CD4-positive, alpha-beta T cell treated with Interleukin-15 for 1 hour (primary cell): ENCODE measurements at regions not wholly inside any gene's neighbourhood (a gene's known extent, or its start where the extent isn't known, plus 50 kb on each side); places are given as distances from the start of the nearest gene placed in this dataset.

Experiments used
- DNase-seq: peaks from one replicate; pipeline ENCODE4 v3.0.0-alpha.2; 2020

DNA sequence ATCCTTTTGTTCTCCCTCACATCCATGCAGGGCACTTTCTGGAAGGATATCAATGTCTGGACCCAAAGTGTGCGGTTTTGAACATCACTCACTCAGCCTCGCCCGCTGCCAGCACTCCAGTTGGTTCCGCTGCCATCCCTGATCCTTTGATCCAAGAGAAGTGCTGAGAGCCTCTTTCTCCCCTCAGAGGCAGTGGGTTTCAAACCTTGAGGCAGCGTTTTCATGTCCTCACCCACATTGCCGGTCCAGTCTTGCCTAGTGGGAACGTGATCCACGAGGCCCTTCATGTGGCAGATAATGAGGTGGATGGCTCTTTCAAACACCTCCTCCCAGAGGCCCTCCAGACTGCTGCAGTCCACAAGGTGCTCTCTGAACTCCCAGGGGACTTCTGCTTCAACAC is 122.2 kb downstream of the ACTL8 start:
- no peak for DNase-seq

DNA sequence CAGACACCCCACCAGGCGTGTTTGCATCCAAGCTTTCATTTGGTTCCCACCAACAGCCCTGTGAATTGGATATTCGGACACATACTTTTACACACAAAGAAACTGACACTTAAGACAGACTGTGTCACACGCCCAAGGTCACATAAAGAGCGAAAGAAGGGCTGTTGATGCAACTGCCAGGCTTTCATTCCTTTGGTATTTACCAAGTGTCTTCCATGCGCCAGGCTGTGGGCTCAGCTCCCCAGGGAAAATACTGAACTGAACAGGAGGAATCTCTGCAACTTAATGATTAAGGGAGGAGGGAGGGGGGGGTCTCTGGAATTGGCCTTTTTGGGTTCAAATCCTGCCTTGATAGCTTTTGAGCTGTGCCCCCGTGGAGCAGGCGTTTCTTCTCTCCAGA is 122.8 kb downstream of the ACTL8 start:
- DNase-seq: no peak

DNA sequence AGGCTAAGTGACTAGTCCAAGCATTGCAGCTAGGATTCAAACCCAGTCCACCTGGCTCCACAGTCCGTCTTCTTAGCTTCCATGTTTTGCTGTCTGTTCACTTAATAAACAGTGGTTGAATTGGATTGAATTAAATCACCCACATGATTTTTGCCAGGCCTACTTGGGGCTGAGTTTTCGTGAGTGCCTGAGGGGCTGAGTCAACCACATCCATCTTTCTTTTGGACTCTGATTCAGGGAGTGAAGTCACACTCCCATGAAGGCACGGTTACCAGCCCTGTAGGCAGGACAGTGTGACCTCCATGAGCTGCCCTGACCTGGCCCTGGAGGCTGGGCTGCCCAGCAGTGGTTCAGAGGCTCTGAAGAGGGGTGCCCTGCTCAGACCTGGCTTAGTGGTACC is 123.7 kb downstream of the ACTL8 start:
- DNase-seq: no peak

- DNase-seq: no peak
These were observed 125.3 kb downstream of the ACTL8 start for GRCh38 chr1:17880449-17880848.

DNA sequence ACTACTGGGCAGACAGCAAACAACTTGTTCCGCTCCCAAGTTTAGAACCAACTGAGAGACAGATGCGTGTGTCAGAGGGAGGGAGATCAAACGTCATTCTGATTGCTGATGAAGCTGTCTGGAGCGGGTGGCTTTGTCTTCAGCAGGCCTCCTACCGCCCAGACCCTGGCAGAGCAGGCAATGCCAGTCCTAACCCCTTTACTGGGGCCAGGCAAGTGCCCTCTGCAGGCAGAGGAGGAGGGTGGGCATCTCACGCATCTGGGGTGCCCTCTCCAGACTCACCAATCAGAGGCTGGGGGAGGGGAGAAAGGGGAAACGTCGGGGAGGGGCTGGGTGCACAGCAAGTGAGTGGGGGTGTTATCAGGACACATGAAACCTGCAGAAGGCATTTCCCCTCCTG is 126.6 kb downstream of the ACTL8 start:
- no peak for DNase-seq

DNA sequence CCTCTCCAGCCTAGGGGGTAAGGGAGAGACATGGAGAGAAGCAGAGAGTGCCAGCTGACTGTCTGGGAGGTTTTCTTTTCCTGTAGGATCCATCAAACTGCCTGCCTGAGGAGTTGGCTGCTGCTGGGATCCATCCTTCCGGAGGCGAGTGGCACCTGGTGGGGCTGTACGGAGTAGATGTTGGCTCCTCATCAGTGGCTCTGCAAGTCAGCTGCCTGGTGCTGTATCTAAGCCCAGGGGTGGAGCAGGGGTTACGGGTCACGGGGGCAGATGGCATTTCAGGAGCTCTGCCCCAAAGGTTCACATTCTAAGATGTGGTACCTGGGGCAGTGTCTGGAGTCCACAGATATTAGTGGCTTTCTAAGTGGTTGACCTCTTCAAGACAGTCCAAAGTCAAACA is 128.0 kb downstream of the ACTL8 start:
- no peak for DNase-seq

GRCh38 chr1:17883662-17884395 is 128.7 kb downstream of the ACTL8 start:
- DNase-seq: no peak

GRCh38 chr1:17885663-17886320 is 130.7 kb downstream of the ACTL8 start:
- DNase-seq: no peak

GRCh38 chr1:17886386-17886785 is 131.3 kb downstream of the ACTL8 start:
- no peak for DNase-seq

DNA sequence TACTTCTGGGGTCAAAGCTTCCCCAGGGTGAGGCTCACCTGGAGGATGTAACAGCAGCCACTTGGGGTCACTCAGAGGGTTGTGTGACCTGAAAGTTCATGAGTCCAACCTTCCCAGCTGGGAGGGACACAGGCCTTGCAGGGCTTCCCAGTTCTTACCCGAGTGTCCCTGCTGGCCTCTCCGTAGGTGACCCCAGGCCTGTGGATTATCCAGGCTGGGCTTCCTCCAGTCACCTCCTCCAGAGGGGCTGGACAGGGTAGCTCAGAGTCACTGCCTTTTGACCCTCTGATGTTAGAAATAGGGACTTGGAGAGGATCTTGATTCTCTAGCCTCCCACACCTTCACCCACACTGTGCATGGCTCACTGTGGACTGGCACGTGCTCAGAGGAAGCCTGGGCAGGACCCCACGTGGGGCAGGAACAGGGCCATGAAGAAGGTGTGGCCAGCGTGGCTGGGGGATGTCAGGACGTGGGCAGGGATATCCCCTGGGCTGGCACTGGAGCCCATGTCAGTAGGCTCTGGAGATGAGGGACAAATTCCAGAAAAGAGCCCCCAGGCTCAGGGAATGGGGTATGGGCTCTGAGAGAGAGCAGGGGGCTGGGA is 131.8 kb downstream of the ACTL8 start:
- no peak for DNase-seq

DNA sequence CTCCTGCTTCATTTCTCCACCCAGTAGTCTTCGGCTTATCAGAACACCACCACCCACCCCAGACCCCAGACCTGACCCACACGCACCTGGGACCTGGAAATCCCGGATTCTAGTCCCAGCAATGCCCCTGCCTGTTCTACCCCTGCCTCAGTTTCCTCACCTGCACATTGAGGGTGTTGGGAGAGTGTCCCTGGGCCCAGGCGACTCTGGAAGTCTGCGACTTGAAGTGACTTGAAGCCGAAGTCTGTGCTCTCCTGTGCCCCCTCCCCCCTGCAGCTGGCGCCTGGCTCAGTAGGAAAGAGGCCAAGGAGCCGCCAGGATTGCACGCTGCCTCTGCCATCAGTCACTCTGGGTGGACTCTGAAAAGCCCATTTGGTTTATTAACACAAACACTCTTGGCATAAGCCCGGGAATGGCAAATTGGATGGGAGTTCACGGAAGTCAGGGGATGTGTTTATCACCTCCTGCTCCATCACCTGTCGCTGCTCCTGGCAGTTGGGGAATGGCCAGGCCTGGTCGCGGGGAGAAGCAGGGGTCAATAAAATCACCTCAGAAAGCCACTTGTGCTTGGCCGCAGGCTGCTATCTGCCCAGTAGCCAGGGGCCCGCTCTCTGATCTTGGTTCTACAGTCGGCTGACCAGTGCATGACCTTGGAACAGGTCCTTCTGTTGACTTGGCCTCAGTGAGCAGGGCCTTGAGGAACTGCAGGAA is 132.7 kb downstream of the ACTL8 start:
- DNase-seq: no peak

- DNase-seq: no peak
These were observed 135.1 kb downstream of the ACTL8 start for GRCh38 chr1:17890056-17890814.

DNA sequence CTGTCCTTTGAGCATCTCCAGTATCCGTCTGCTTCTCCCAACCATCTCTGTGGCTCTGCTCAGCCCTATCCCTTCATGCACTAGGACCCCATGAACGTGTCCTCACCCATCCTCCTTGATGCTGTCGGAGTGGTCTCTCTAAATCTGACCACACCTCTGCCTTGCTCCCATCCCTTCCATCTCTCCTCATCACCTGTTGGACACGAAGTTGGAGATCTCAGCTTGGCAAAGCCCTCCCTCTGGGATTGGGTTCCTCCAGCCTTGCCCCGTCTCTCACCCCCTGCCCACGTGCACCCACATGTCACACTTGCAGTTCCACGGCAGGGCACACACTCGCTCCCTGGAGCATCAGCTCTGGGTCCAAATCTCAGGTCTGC is 135.7 kb downstream of the ACTL8 start:
- DNase-seq: no peak

GRCh38 chr1:17891205-17892110 is 136.3 kb downstream of the ACTL8 start:
- no peak for DNase-seq

GRCh38 chr1:17892225-17892624 is 137.1 kb downstream of the ACTL8 start:
- no peak for DNase-seq

DNA sequence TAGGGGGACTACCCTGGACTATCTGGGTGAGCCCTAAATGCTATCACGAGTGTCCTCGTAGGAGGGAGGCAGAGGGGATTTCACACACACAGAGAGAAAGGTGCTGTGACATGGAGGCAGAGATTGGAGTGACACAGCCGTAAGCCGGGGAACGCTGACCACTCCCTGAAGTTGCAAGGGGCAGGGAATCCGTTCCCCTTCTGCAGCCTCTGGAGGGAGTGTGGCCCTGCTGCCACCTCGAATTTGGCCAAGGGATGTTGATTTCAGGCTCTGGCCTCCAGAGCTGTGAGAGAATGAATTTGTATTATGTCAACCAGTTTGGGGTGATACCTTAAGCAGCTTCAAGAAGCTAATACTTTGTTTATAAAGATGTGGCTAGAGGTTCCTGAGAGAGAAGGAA is 137.7 kb downstream of the ACTL8 start:
- DNase-seq: no peak

DNA sequence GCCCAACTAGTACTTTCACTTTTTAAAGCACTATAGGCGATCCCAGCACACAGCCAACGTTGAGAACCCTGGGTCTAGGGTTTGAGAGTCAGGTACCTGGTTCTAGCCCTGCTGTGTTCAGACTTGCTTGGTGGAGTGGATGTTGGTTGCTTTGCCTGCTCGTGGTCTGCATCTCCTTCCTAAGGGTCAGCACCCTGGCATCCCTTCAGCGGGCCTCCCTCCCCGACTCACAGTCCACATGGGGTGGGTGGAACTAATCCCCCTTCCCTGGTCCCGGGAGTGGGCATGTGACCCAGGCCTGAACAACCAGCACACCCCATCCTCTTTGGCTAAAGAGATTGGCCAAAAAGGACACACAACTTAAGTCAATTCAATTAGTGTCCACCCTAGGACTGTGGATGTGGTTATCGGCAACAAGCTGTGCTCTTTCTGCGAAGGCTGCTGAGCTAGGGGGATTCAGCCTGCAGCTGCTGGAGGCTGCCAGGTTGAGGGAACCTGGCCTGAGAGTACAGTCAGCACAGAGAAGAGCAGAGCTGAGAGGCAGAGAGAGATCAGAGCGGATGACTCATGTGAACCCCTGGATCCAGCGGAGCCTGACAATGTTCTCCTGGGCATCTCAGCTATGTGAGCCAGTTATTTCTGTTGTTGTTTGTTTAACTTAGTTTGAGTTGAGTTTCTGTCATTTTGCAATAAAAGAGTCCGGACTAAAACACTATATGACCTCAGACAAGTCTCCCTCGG is 138.9 kb downstream of the ACTL8 start:
- DNase-seq: no peak

- no peak for DNase-seq
These were observed 140.3 kb downstream of the ACTL8 start for GRCh38 chr1:17895401-17895800.

- no peak for DNase-seq
These were observed 140.9 kb downstream of the ACTL8 start for GRCh38 chr1:17895986-17896385.

DNA sequence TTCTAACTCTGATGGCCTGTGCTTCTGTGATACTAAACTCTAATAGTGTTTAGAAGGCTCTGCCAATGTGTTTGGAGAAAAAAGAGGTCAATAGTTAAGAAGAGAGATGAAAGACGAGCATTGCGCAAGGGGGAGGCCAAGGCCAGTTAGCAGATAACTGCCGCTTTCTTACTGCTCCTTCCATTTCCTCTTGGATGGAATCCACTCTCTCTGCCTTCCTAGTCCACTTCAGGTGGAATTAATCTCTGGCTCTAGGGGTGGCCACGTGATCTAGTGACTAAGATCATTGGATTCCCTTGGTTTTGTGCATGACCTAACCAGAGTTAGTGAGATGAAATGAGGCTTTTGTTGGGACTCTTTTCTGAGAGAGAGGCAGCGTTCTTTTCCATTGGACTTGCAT is 148.3 kb downstream of the ACTL8 start:
- DNase-seq: no peak

GRCh38 chr1:17904290-17904689 is 149.2 kb downstream of the ACTL8 start:
- no peak for DNase-seq
